GM12864 (cell line): ENCODE measurements at regions not wholly inside any gene's neighbourhood (a gene's known extent, or its start where the extent isn't known, plus 50 kb on each side); places are given as distances from the start of the nearest gene placed in this dataset.

Source experiments
- DNase-seq: peaks from one replicate; pipeline ENCODE4 v3.0.0-alpha.2; 2011; ENCODE audit warnings: low read depth
- H3K4me3 ChIP-seq: 2 replicates; pipeline ENCODE4 v1.5.1; 2011; ENCODE audit warnings: mild to moderate bottlenecking, low read depth, low read length, control low read depth
- TF ChIP-seq, protein P1 (sequence below): IDR thresholded peaks from 2 replicates; pipeline ENCODE4 v1.5.1; 2011; ENCODE audit warnings: low read depth, mild to moderate bottlenecking, moderate library complexity, low read length, control low read depth, inconsistent platforms; ENCODE audit errors: missing control alignments

- TF ChIP-seq, protein P1, sequence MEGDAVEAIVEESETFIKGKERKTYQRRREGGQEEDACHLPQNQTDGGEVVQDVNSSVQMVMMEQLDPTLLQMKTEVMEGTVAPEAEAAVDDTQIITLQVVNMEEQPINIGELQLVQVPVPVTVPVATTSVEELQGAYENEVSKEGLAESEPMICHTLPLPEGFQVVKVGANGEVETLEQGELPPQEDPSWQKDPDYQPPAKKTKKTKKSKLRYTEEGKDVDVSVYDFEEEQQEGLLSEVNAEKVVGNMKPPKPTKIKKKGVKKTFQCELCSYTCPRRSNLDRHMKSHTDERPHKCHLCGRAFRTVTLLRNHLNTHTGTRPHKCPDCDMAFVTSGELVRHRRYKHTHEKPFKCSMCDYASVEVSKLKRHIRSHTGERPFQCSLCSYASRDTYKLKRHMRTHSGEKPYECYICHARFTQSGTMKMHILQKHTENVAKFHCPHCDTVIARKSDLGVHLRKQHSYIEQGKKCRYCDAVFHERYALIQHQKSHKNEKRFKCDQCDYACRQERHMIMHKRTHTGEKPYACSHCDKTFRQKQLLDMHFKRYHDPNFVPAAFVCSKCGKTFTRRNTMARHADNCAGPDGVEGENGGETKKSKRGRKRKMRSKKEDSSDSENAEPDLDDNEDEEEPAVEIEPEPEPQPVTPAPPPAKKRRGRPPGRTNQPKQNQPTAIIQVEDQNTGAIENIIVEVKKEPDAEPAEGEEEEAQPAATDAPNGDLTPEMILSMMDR = no peak
- DNase-seq = no peak
- no peak overlapping the region for H3K4me3 ChIP-seq
Observed at GRCh38 chr5:62931153-62931950, 352.7 kb downstream of the LRRC70 start.

GRCh38 chr5:62922191-62922590 is 343.6 kb downstream of the LRRC70 start:
- no peak for DNase-seq
- H3K4me3 ChIP-seq = no peak overlapping the region
- TF ChIP-seq, protein P1 = no peak

DNA sequence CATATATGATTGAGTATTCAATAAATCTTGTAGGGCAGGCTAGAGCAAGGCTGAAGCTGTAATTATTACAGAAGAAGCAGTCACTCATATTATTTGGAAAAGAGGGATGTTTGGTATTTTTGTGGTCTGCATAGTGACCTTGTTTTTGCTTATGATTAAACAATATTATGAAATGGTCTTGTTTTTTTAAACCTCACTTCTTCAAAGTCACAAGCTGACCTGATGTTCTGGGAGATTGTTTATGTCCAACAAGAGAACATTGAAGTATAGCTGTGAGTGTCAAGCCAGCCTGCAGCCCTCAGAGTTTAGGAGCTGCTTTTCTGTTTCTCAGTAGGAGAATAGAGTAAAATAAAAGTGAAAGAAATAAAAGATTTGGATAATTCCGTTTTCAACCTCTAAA is 342.2 kb downstream of the LRRC70 start:
- DNase-seq = no peak
- no peak overlapping the region for H3K4me3 ChIP-seq
- TF ChIP-seq, protein P1 = no peak

DNA sequence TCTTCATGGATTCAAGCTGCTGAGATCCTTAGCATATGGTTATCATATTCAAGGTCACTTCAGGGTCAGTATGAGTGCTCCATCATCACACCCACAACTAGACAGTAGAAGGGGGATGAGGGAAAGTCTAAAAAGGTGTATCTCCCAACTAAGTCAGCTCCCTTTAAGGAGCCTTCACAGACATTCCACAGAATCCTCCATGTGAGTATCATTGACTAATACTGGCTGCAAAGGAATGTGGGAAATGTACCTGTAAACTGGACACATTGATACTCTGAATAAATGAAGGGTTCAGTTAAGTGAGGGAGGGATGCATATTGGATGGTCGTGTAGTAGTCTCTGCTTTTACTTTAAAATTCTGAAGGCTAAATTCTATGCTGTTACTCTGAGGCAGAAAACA is 330.7 kb downstream of the LRRC70 start:
- TF ChIP-seq, protein P1 = no peak
- no peak for DNase-seq
- H3K4me3 ChIP-seq = no peak overlapping the region

DNA sequence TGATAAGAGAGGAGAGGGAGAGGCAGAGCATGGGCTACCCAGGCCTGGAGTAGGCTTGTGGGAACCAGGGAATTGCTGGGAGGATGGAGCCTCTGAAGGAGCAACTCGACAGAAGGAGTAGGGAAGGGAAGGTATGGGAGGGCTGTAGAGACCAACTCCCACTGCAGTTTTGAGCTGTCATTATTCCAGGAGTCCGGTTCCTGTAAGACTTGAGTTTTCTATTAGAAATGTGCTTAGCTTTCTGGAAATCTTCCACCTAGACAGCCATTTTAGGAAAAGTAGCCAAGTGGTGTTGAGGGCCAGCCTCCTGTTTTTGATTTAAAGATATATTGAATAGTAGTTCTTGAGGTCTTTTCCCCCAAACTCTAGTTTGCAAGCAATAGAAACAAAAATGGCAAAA is 323.5 kb downstream of the LRRC70 start:
- TF ChIP-seq, protein P1 = no peak
- DNase-seq = no peak
- H3K4me3 ChIP-seq = no peak overlapping the region

- no peak for DNase-seq
- TF ChIP-seq, protein P1 = no peak
- no peak overlapping the region for H3K4me3 ChIP-seq
Observed at GRCh38 chr5:62900976-62901375, 322.4 kb downstream of the LRRC70 start.

GRCh38 chr5:62896121-62896893 is 317.7 kb downstream of the LRRC70 start:
- no peak for DNase-seq
- H3K4me3 ChIP-seq = no peak overlapping the region
- TF ChIP-seq, protein P1 = no peak
